Neuronal stem cell (in vitro differentiated cells): ENCODE measurements at regions not wholly inside any gene's neighbourhood (a gene's known extent, or its start where the extent isn't known, plus 50 kb on each side); places are given as distances from the start of the nearest gene placed in this dataset.
A peak's percentile ranks its signal among the peaks of the same experiment; 100 is the strongest.

Experiments
- DNase-seq: peaks from one replicate; pipeline ENCODE4 v3.0.0-alpha.2; 2013; ENCODE audit warnings: low spot score
- H2AFZ ChIP-seq: one replicate; pipeline ENCODE4 v1.6.1; 2013; ENCODE audit warnings: mild to moderate bottlenecking, low read length, inconsistent platforms
- H2AK5ac ChIP-seq: 2 replicates; pipeline ENCODE4 v1.6.1; 2013; ENCODE audit warnings: low read depth, mild to moderate bottlenecking, inconsistent platforms, low read length, moderate library complexity, mixed read lengths
- H2BK120ac ChIP-seq: 2 replicates; pipeline ENCODE4 v1.6.1; 2013; ENCODE audit warnings: low read depth, mild to moderate bottlenecking, inconsistent platforms, low read length, moderate library complexity, mixed read lengths
- H2BK12ac ChIP-seq: one replicate; pipeline ENCODE4 v1.6.1; 2013; ENCODE audit warnings: low read length, inconsistent platforms
- H2BK15ac ChIP-seq: 2 replicates; pipeline ENCODE4 v1.6.1; 2013; ENCODE audit warnings: mild to moderate bottlenecking, low read length, inconsistent platforms, mixed read lengths
- H2BK5ac ChIP-seq: one replicate; pipeline ENCODE4 v1.6.1; 2013; ENCODE audit warnings: inconsistent platforms, mild to moderate bottlenecking, low read length, moderate library complexity
- H3K14ac ChIP-seq: one replicate; pipeline ENCODE4 v1.6.1; 2013; ENCODE audit warnings: low read length, inconsistent platforms
- H3K18ac ChIP-seq: 2 replicates; pipeline ENCODE4 v1.6.1; 2013; ENCODE audit warnings: low read length, inconsistent platforms
- H3K23ac ChIP-seq: 2 replicates; pipeline ENCODE4 v1.6.1; 2013; ENCODE audit warnings: low read depth, mild to moderate bottlenecking, mixed read lengths, low read length, inconsistent platforms; ENCODE audit not compliant: poor library complexity
- H3K27ac ChIP-seq: replicated peaks from 3 replicates; pipeline ENCODE4 v1.5.1; 2013; ENCODE audit warnings: low read length, inconsistent platforms
- H3K27me3 ChIP-seq, 3 experiments: 2 replicates each; pipeline ENCODE4 v1.6.1; 2013; ENCODE audit warnings: low read length in 3 of 3, mild to moderate bottlenecking in 2 of 3, inconsistent platforms in 1 of 3, low read depth in 1 of 3, mixed read lengths in 1 of 3, moderate library complexity in 1 of 3; ENCODE audit not compliant: control insufficient read depth in 3 of 3, insufficient read depth in 3 of 3
- H3K36me3 ChIP-seq, 2 donors: replicated peaks in 1 of 2; 2 replicates each; pipeline ENCODE4 v1.6.1; 2013; ENCODE audit warnings: low read length in 2 of 2; ENCODE audit not compliant: control insufficient read depth in 2 of 2, insufficient read depth in 2 of 2
- H3K4ac ChIP-seq: 2 replicates; pipeline ENCODE4 v1.6.1; 2013; ENCODE audit warnings: inconsistent platforms, mild to moderate bottlenecking, low read length, moderate library complexity
- H3K4me1 ChIP-seq, 2 donors: 1 replicate in 1 of 2; 2 replicates in 1 of 2; pipeline ENCODE4 v1.6.1; 2013; ENCODE audit warnings: low read length in 2 of 2, low read depth in 1 of 2; ENCODE audit not compliant: control insufficient read depth in 2 of 2, insufficient read depth in 1 of 2
- H3K4me2 ChIP-seq: one replicate; pipeline ENCODE4 v1.6.1; 2013; ENCODE audit warnings: mild to moderate bottlenecking, low read length, inconsistent platforms; ENCODE audit not compliant: insufficient read depth, poor library complexity, severe bottlenecking
- H3K4me3 ChIP-seq, 2 donors: 2 replicates each; pipeline ENCODE4 v1.5.1; 2013; ENCODE audit warnings: low read length in 2 of 2, mild to moderate bottlenecking in 2 of 2, inconsistent platforms in 1 of 2, moderate library complexity in 1 of 2
- H3K79me1 ChIP-seq: one replicate; pipeline ENCODE4 v1.6.1; 2013; ENCODE audit warnings: low read depth, mild to moderate bottlenecking, inconsistent platforms, low read length, moderate library complexity
- H3K9ac ChIP-seq: one replicate; pipeline ENCODE4 v1.6.1; 2013; ENCODE audit warnings: mild to moderate bottlenecking, low read depth, low read length, inconsistent platforms; ENCODE audit not compliant: poor library complexity
- H3K9me3 ChIP-seq, 2 donors: replicated peaks in 1 of 2; 2 replicates each; pipeline versions ENCODE3 to v1.6.1; 2013; ENCODE audit warnings: low read length in 2 of 2, mild to moderate bottlenecking in 2 of 2, inconsistent platforms in 1 of 2, low read depth in 1 of 2, mixed read lengths in 1 of 2, moderate library complexity in 1 of 2; ENCODE audit not compliant: control insufficient read depth in 2 of 2, insufficient read depth in 1 of 2
- H4K8ac ChIP-seq: one replicate; pipeline ENCODE4 v1.6.1; 2013; ENCODE audit warnings: low read depth, mild to moderate bottlenecking, inconsistent platforms, low read length, moderate library complexity
- H4K91ac ChIP-seq: one replicate; pipeline ENCODE4 v1.6.1; 2013; ENCODE audit warnings: low read length, low read depth, mild to moderate bottlenecking, inconsistent platforms; ENCODE audit not compliant: poor library complexity
- WGBS, 2 donors: extraction: QIAGEN DNeasy Blood & Tissue Kit; methylation state at CpG; one replicate each; pipeline ENCODE4 v1.1.7; 2013; ENCODE audit warnings: missing lambda C conversion rate in 2 of 2, mixed read lengths in 1 of 2; ENCODE audit not compliant: insufficient read length in 2 of 2, insufficient replicate concordance in 1 of 2; ENCODE audit errors: extremely low coverage in 2 of 2; 5-methylcytosine and 5-hydroxymethylcytosine counted together

GRCh38 chr7:67598469-67598868 is 601.8 kb downstream of the TYW1 start:
- no peak overlapping the region for H3K23ac ChIP-seq
- H4K91ac ChIP-seq, result no peak overlapping the region
- no peak overlapping the region for H4K8ac ChIP-seq
- H3K79me1 ChIP-seq, result no peaks in the 10 kb centered on the region
- no peak overlapping the region for H2BK12ac ChIP-seq
- no peaks in the 10 kb centered on the region for H3K27me3 ChIP-seq
- no peak overlapping the region for H3K9ac ChIP-seq
- no peak overlapping the region for H3K18ac ChIP-seq
- H2BK15ac ChIP-seq, result no peak overlapping the region
- no peak overlapping the region for H2BK120ac ChIP-seq
- H3K4me1 ChIP-seq, result peaks cover 0 to 4% of the 10 kb centered on the region in 2 donors
- no peak overlapping the region for H3K4me2 ChIP-seq
- no peaks in the 10 kb centered on the region for H3K36me3 ChIP-seq
- no peak overlapping the region for H2AFZ ChIP-seq
- no peak overlapping the region for H3K27ac ChIP-seq
- H3K14ac ChIP-seq, result no peak overlapping the region
- no peak for DNase-seq
- no peaks in the 10 kb centered on the region for H3K9me3 ChIP-seq
- no peak overlapping the region for H2AK5ac ChIP-seq
- no peak overlapping the region for H3K4me3 ChIP-seq
- H2BK5ac ChIP-seq, result no peak overlapping the region
- no peak overlapping the region for H3K4ac ChIP-seq

DNA sequence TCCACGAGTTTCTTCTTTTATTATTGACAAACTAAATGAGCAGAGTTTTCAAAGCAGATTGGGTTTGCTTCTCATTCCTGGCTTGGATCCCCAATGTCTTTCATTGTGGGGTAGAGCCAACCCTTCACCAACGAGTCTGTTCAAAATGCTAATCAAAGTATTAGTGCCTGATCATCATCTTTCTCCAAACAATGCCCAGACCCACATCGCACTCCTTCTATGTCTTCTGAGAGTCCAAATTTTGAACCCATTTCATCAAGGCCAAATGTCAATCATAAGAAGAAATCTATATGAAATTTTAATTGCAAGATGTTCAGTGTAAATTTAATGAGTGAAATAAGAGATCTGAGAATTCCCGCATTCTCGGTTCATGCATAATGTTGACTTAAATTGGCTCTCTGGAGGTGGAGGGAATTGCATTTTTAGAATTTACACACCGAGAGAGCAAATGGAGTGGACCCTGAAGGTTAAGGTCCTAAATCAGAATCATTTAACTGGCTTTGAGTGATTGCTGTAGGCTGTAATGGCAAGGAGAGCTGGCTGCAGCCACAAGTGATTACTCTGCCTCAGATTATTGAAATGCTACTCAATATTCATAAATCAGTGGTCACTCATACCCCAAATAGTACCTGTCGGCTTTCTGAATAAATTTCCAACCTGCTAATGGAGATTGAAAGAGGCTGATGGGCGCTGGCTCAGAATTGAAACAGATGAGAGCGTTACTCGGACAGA is 602.9 kb downstream of the TYW1 start:
- Histone ChIP-seq H3K27me3 (no peaks in the 10 kb centered on the region), H3K18ac (no peak overlapping the region), H3K4me3 (no peak overlapping the region), H3K9me3 (no peaks in the 10 kb centered on the region), H2BK120ac (no peak overlapping the region), H3K4me2 (no peak overlapping the region), H3K79me1 (no peaks in the 10 kb centered on the region), H4K8ac (no peak overlapping the region), H3K14ac (no peak overlapping the region), H2BK15ac (no peak overlapping the region), H3K4me1 (peaks cover 0 to 1% of the 10 kb centered on the region in 2 donors), H3K9ac (no peak overlapping the region), H2BK5ac (no peak overlapping the region), H2AK5ac (no peak overlapping the region), H2BK12ac (no peak overlapping the region), H3K23ac (no peak overlapping the region), H2AFZ (no peak overlapping the region), H3K36me3 (no peaks in the 10 kb centered on the region), H4K91ac (no peak overlapping the region), H3K27ac (no peak overlapping the region), H3K4ac (no peak overlapping the region)
- DNase-seq, result no peak
- no CpG with 5 or more reads among the region's 10 CpGs for WGBS, 2 donors

GRCh38 chr7:67602246-67602887 is 605.7 kb downstream of the TYW1 start:
- no peak overlapping the region for H2BK120ac ChIP-seq
- H3K4me2 ChIP-seq, result no peak overlapping the region
- no peak overlapping the region for H3K9ac ChIP-seq
- H3K27me3 ChIP-seq, result no peaks in the 10 kb centered on the region
- DNase-seq, result no peak
- no peak overlapping the region for H3K4ac ChIP-seq
- no peak overlapping the region for H3K23ac ChIP-seq
- no peak overlapping the region for H3K27ac ChIP-seq
- no peak overlapping the region for H2BK5ac ChIP-seq
- H2AFZ ChIP-seq, result no peak overlapping the region
- H3K4me1 ChIP-seq, result peaks cover 0 to 1% of the 10 kb centered on the region in 2 donors
- H4K8ac ChIP-seq, result no peak overlapping the region
- H3K9me3 ChIP-seq, result peaks cover 0 to 6% of the 10 kb centered on the region in 2 donors
- H3K79me1 ChIP-seq, result no peaks in the 10 kb centered on the region
- no CpG with 5 or more reads among the region's 12 CpGs for WGBS, 2 donors
- H3K4me3 ChIP-seq, result no peak overlapping the region
- H2BK15ac ChIP-seq, result no peak overlapping the region
- no peak overlapping the region for H2BK12ac ChIP-seq
- no peak overlapping the region for H4K91ac ChIP-seq
- H3K36me3 ChIP-seq, result no peaks in the 10 kb centered on the region
- H3K18ac ChIP-seq, result peak overlapping the region; percentile 16
- no peak overlapping the region for H3K14ac ChIP-seq
- H2AK5ac ChIP-seq, result no peak overlapping the region

GRCh38 chr7:67604461-67605386 is 608.1 kb downstream of the TYW1 start:
- no peak overlapping the region for H3K4ac ChIP-seq
- peaks cover 0 to 6% of the 10 kb centered on the region in 2 donors for H3K9me3 ChIP-seq
- H3K4me2 ChIP-seq, result no peak overlapping the region
- H2BK5ac ChIP-seq, result no peak overlapping the region
- H2AFZ ChIP-seq, result no peak overlapping the region
- H4K91ac ChIP-seq, result no peak overlapping the region
- no peak overlapping the region for H4K8ac ChIP-seq
- no peak overlapping the region for H3K14ac ChIP-seq
- no peak overlapping the region for H3K23ac ChIP-seq
- no peak overlapping the region for H3K9ac ChIP-seq
- no peak overlapping the region for H2BK15ac ChIP-seq
- no peak overlapping the region for H2BK120ac ChIP-seq
- no peak overlapping the region for H3K27ac ChIP-seq
- H3K4me3 ChIP-seq, result no peak overlapping the region
- no peaks in the 10 kb centered on the region for H3K36me3 ChIP-seq
- no CpG with 5 or more reads among the region's 2 CpGs for WGBS, 2 donors
- no peak for DNase-seq
- peaks cover 0 to 1% of the 10 kb centered on the region in 2 donors for H3K4me1 ChIP-seq
- no peaks in the 10 kb centered on the region for H3K79me1 ChIP-seq
- H2AK5ac ChIP-seq, result no peak overlapping the region
- no peak overlapping the region for H2BK12ac ChIP-seq
- H3K27me3 ChIP-seq, result no peaks in the 10 kb centered on the region
- H3K18ac ChIP-seq, result no peak overlapping the region
